ENCODE measurements at regions not wholly inside any gene's neighbourhood (a gene's known extent, or its start where the extent isn't known, plus 50 kb on each side); places are given as distances from the start of the nearest gene placed in this dataset.

- TF ChIP-seq, protein P1, sequence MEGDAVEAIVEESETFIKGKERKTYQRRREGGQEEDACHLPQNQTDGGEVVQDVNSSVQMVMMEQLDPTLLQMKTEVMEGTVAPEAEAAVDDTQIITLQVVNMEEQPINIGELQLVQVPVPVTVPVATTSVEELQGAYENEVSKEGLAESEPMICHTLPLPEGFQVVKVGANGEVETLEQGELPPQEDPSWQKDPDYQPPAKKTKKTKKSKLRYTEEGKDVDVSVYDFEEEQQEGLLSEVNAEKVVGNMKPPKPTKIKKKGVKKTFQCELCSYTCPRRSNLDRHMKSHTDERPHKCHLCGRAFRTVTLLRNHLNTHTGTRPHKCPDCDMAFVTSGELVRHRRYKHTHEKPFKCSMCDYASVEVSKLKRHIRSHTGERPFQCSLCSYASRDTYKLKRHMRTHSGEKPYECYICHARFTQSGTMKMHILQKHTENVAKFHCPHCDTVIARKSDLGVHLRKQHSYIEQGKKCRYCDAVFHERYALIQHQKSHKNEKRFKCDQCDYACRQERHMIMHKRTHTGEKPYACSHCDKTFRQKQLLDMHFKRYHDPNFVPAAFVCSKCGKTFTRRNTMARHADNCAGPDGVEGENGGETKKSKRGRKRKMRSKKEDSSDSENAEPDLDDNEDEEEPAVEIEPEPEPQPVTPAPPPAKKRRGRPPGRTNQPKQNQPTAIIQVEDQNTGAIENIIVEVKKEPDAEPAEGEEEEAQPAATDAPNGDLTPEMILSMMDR (conservative IDR thresholded peaks at IDR 0.05; ENCODE audit: low read depth, low read length) = no peak
- no peak for TF ChIP-seq EZH2 (IDR thresholded peaks at IDR 0.05; ENCODE audit: borderline replicate concordance, low read depth, low read length, poor library complexity, severe bottlenecking)
Observed at GRCh38 chr4:136150046-136150445, 1382.2 kb downstream of the PCDH18 start.

All from A673 (cell line).